ENCODE measurements at regions not wholly inside any gene's neighbourhood (a gene's known extent, or its start where the extent isn't known, plus 50 kb on each side); places are given as distances from the start of the nearest gene placed in this dataset.

- Histone ChIP-seq H3T11ph (ENCODE audit: low read length) (no peak overlapping the region), H2BK120ac (ENCODE audit: low read depth, low read length, poor library complexity, severe bottlenecking) (no peak overlapping the region), H2AK5ac (ENCODE audit: insufficient read length, low read length) (no peak overlapping the region), H3K14ac (ENCODE audit: insufficient read depth, low read length) (no peak overlapping the region), H4K8ac (replicated peaks; ENCODE audit: insufficient read length, low read depth, low read length) (no peak overlapping the region), H3K9me3 (ENCODE audit: control insufficient read depth, low read depth, low read length) (no peaks in the 10 kb centered on the region), H2BK12ac (ENCODE audit: insufficient read length, low read depth, low read length) (no peak overlapping the region), H2AFZ (ENCODE audit: low read length) (peak overlapping the region; percentile 64), H3K27me3 (ENCODE audit: insufficient read depth, low read length) (no peaks in the 10 kb centered on the region), H3K56ac (ENCODE audit: insufficient read length, low read depth, low read length) (no peak overlapping the region), H3K4ac (ENCODE audit: low read depth, low read length) (no peak overlapping the region), H2BK20ac (ENCODE audit: low read depth, low read length, poor library complexity, severe bottlenecking) (no peak overlapping the region), H2BK15ac (ENCODE audit: low read depth, low read length) (no peak overlapping the region), H3K23ac (ENCODE audit: insufficient read length, low read depth, low read length) (no peak overlapping the region), H3K79me1 (ENCODE audit: insufficient read depth, low read depth, low read length, poor library complexity, severe bottlenecking) (no peaks in the 10 kb centered on the region), H3K79me2 (ENCODE audit: insufficient read depth, low read length) (no peaks in the 10 kb centered on the region), H4K5ac (ENCODE audit: insufficient read length, low read depth, low read length) (no peak overlapping the region), H3K27ac (ENCODE audit: insufficient read length, low read depth, low read length) (no peak overlapping the region), H2BK5ac (ENCODE audit: insufficient read length, low read length) (no peak overlapping the region), H3K4me1 (ENCODE audit: insufficient read depth, low read length) (peaks cover 6% of the 10 kb centered on the region), H3K4me2 (ENCODE audit: insufficient read depth, insufficient read length, low read length) (no peak overlapping the region), H4K91ac (ENCODE audit: insufficient read length, low read depth, low read length) (no peak overlapping the region), H3K23me2 (ENCODE audit: insufficient read length, low read depth, low read length, poor library complexity, severe bottlenecking) (no peaks in the 10 kb centered on the region), H3K18ac (ENCODE audit: insufficient read length, low read depth, low read length) (no peak overlapping the region), H4K20me1 (ENCODE audit: control insufficient read depth, insufficient read depth, insufficient read length) (no peaks in the 10 kb centered on the region), H3K9ac (ENCODE audit: extremely low read depth, insufficient read length, low read length) (no peak overlapping the region)
- no peak for DNase-seq
- H3K9me3 Mint-ChIP-seq, result no peaks in the 10 kb centered on the region
- peaks cover 7 to 19% of the 10 kb centered on the region in 2 experiments for H3K4me1 Mint-ChIP-seq
- H3K27me3 Mint-ChIP-seq (ENCODE audit: low read depth), result no peaks in the 10 kb centered on the region
- no peak overlapping the region for H3K4me3 Mint-ChIP-seq
- no peak for TF ChIP-seq CTCF (conservative IDR thresholded peaks at IDR 0.05)
- no peaks in the 10 kb centered on the region; a peak in 2 of 7 replicates for H3K36me3 Mint-ChIP-seq (ENCODE audit: insufficient read depth in 1 of 3, low read depth in 3 of 3)
- WGBS (ENCODE audit: extremely low coverage, insufficient read length, low lambda C conversion rate), result no CpG with 5 or more reads among the region's 3 CpGs
- no peak overlapping the region for H3K27ac Mint-ChIP-seq
Measured at GRCh38 chr3:104885214-104885814, 481.4 kb upstream of the ALCAM start.
